ENCODE measurements at regions not wholly inside any gene's neighbourhood (a gene's known extent, or its start where the extent isn't known, plus 50 kb on each side); places are given as distances from the start of the nearest gene placed in this dataset.
"Not testable (repeated sequence)": the region's sequence is repeated elsewhere in the genome, so short reads cannot be mapped to it uniquely, and the experiment has no call there.

DNA sequence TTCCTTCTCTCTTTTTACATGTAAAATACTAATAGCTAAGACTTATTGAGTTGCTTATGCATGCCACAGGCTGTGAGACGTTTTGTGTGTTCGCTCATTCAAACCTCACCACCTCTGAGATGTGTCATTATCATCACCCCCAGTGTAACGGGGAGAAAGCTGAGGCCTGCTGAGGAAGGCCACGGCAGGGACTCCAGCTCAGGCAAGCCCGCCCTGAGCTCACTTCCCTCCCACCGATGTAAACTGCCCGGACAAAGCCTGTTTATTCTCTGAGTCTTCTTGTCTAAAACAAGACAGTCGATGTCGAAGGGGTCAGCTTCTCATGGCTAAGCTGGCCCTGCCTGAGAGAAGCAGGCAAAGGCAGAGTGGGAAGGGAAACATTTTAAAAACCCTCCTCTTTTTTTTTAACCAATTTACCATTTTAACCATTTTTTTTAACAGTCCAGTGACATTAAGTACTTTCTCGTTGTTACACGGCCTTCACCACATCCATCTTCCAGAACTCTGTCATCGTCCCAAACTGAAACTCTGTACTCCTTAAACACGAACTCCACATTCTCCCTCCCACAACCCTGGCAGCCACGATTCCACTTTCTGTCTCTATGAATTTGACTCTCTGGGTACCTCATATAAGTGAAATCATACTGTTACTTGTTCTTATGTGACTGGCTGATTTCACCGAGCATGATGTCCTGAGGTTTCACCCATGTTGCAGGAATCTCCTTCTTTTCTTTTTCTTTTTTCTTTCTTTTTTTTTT, 204.8 kb upstream of the GALNT2 start:
- no peaks in the 10 kb centered on the region for H3K9me3 ChIP-seq
- peaks cover 0 to 41% of the 10 kb centered on the region in 2 donors for H3K4me1 ChIP-seq
- TF ChIP-seq, protein P1, sequence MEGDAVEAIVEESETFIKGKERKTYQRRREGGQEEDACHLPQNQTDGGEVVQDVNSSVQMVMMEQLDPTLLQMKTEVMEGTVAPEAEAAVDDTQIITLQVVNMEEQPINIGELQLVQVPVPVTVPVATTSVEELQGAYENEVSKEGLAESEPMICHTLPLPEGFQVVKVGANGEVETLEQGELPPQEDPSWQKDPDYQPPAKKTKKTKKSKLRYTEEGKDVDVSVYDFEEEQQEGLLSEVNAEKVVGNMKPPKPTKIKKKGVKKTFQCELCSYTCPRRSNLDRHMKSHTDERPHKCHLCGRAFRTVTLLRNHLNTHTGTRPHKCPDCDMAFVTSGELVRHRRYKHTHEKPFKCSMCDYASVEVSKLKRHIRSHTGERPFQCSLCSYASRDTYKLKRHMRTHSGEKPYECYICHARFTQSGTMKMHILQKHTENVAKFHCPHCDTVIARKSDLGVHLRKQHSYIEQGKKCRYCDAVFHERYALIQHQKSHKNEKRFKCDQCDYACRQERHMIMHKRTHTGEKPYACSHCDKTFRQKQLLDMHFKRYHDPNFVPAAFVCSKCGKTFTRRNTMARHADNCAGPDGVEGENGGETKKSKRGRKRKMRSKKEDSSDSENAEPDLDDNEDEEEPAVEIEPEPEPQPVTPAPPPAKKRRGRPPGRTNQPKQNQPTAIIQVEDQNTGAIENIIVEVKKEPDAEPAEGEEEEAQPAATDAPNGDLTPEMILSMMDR (IDR thresholded peaks at IDR 0.05), result no peak
- H3K36me3 ChIP-seq, result no peaks in the 10 kb centered on the region
- no peak overlapping the region for H3K4me3 ChIP-seq
- DNase-seq (ENCODE audit: low spot score), result no peak
- no peaks in the 10 kb centered on the region for H3K27me3 ChIP-seq
- peak overlapping the region; percentile 37 to 58 for H3K27ac ChIP-seq

DNA sequence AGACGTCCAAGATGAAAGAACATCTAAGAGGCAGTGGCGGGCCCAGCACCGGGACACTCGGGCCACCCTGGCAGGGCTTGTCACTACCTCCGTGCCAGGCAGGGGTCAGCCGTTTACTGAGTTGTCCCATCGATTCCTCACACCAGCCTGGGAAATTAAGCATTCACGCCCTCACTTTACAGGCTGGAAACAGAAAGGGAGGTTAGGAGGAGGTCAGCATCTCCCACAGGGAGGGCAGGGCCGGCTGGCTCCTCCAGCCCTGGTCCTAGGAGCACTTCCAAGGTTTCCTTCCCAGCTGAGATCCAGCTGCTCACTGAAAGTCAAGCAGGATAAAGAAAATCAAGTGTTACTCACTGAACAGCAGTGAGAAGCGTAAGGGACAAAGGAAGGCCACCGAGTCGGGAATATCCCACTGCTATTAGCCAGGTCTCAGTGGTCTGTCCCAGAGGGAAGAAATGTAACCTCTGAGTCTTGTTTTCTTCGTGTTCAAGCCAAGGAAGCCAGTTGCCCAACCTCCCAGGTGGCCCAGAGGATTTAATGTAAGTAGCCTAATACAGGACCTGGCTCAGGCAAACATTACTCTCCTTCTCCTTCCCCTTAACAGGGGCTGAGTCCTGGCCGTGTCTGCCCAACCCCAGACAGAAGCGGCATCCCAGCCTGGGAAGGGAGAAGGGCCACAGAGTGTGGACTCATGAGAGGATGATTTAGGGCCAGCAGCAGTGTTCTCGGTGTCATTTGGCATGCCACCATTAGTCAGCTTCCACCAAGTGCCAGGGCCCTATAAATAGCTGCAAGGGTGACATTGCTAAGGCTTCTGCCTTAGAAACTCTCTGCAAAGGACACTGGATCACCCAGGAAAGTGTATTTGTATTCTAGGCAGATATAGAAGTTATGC, 203.1 kb upstream of the GALNT2 start:
- no peaks in the 10 kb centered on the region for H3K36me3 ChIP-seq
- H3K27ac ChIP-seq, result peak overlapping the region; percentile 82 to 89
- no peaks in the 10 kb centered on the region for H3K9me3 ChIP-seq
- H3K27me3 ChIP-seq, result no peaks in the 10 kb centered on the region
- TF ChIP-seq, protein P1 (IDR thresholded peaks at IDR 0.05), result no peak
- peaks cover 0 to 41% of the 10 kb centered on the region in 2 donors for H3K4me1 ChIP-seq
- H3K4me3 ChIP-seq, result no peak overlapping the region
- peak; percentile 63 for DNase-seq (ENCODE audit: low spot score)

DNA sequence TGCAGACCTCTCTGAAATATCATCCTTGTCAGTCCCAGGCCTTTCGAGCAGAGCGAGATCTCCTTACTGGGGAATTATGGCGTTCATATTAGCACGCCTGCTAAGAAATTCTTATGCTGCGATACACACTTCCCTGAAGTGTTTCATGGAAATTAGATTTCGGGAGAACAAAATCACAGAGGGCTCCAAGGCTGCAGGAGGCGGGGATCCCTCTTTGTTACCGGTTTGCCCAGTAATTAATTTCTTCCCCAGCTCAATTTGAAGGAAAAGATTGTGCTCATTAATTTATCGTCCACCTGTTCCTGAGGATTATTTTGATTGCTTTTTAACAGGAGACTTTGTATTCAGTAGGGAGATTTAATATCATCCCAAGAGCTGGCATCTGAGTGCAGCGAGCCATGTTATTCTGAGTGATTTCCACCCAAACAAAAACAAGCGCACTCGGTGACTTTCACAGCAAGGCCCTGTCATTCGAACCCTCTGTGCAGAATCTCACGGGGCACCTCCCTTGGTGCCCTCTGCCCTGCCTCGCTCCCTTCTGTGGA, 202.3 kb upstream of the GALNT2 start:
- Histone ChIP-seq H3K4me3 (no peak overlapping the region), H3K4me1 (peaks cover 0 to 39% of the 10 kb centered on the region in 2 donors)

DNA sequence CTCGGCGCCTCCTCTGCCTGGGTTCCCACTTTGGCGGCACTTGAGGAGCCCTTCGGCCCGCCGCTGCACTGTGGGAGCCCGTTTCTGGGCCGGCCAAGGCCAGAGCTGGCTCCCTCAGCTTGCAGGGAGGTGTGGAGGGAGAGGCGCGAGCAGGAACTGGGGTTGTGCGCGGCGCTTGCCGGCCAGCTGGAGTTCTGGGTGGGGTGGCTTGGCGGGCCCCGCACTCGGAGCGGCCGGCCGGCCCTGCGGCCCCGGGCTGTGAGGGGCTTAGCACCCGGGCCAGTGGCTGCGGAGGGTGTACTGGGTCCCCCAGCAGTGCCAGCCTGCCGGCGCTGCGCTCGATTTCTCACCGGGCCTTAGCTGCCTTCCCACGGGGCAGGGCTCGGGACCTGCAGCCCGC, 201.7 kb upstream of the GALNT2 start:
- not testable (repeated sequence) for H3K9me3 ChIP-seq; H3K36me3 ChIP-seq; H3K4me3 ChIP-seq; H3K27me3 ChIP-seq; DNase-seq (ENCODE audit: low spot score)
- Histone ChIP-seq H3K4me1 (peaks cover 0 to 36% of the 10 kb centered on the region in 2 donors), H3K27ac (peak overlapping the region; percentile 82 to 89)

More for the DNA sequence above, 202.3 kb upstream of the GALNT2 start:
- TF ChIP-seq, protein P1 (IDR thresholded peaks at IDR 0.05), result no peak
- no peaks in the 10 kb centered on the region for H3K27me3 ChIP-seq
- peak overlapping the region; percentile 82 to 89 for H3K27ac ChIP-seq
- no peak for DNase-seq (ENCODE audit: low spot score)
- no peaks in the 10 kb centered on the region for H3K36me3 ChIP-seq
- H3K9me3 ChIP-seq, result no peaks in the 10 kb centered on the region

DNA sequence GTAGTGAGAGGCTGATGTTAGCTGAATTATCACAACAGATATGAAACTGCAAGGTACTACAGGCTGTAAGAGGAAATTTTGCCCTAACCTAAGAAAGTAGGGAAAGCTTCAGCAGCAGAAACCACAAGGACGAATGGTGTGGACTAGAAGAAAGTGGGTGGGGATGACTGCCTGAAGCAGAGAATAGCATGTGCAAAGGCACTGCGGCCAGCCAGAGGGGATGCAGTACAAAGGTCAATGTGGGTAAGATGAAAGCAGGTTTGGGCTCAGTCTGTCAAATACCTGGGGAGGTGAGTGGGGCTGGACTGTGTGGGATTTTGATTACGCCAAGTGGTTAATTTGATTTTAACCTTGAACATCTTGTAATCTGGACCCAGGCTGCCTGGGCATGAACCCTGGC, 199.3 kb upstream of the GALNT2 start:
- Histone ChIP-seq H3K4me3 (no peak overlapping the region), H3K27ac (no peak overlapping the region), H3K36me3 (no peaks in the 10 kb centered on the region), H3K27me3 (no peaks in the 10 kb centered on the region), H3K4me1 (peaks cover 0 to 23% of the 10 kb centered on the region in 2 donors), H3K9me3 (no peaks in the 10 kb centered on the region)
- TF ChIP-seq, protein P1 (IDR thresholded peaks at IDR 0.05), result no peak
- DNase-seq (ENCODE audit: low spot score), result no peak

DNA sequence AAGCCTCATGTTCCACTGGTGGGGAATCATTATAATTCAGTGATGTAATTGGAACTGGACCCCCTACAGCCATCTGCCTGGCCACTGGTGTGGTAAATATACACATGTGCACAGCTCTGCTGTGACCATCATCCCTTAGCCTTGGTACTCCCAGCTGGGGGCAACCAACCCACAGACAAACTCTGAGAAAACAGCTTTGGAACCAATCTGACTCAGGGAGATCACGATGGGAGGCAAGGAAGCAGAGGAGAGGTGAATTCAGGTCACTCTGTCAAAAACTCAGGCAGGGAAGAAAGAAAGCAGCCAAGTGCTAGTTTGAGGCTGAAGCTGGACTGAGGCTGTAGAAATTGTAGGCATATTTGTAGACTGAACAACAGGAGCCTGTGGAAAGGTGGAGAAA, 197.8 kb upstream of the GALNT2 start:
- no peaks in the 10 kb centered on the region for H3K9me3 ChIP-seq
- no peaks in the 10 kb centered on the region for H3K27me3 ChIP-seq
- no peak for DNase-seq (ENCODE audit: low spot score)
- no peak overlapping the region for H3K4me3 ChIP-seq
- TF ChIP-seq, protein P1 (IDR thresholded peaks at IDR 0.05), result no peak
- no peaks in the 10 kb centered on the region for H3K36me3 ChIP-seq
- H3K4me1 ChIP-seq, result peaks cover 0 to 13% of the 10 kb centered on the region in 2 donors
- no peak overlapping the region for H3K27ac ChIP-seq

All from right atrium auricular region (tissue), 2 donors.